GM10266 (cell line): ENCODE measurements at regions not wholly inside any gene's neighbourhood (a gene's known extent, or its start where the extent isn't known, plus 50 kb on each side); places are given as distances from the start of the nearest gene placed in this dataset.
"Not testable (repeated sequence)": the region's sequence is repeated elsewhere in the genome, so short reads cannot be mapped to it uniquely, and the experiment has no call there.

Experiments
- DNase-seq: peaks from one replicate; pipeline ENCODE4 v3.0.0; 2012; ENCODE audit errors: extremely low spot score
- TF ChIP-seq, protein P1 (sequence below): IDR thresholded peaks from 2 replicates; pipeline ENCODE4 v1.5.1; 2012; ENCODE audit warnings: mild to moderate bottlenecking, low read depth; ENCODE audit not compliant: control insufficient read depth, insufficient read depth; ENCODE audit errors: missing control alignments

DNA sequence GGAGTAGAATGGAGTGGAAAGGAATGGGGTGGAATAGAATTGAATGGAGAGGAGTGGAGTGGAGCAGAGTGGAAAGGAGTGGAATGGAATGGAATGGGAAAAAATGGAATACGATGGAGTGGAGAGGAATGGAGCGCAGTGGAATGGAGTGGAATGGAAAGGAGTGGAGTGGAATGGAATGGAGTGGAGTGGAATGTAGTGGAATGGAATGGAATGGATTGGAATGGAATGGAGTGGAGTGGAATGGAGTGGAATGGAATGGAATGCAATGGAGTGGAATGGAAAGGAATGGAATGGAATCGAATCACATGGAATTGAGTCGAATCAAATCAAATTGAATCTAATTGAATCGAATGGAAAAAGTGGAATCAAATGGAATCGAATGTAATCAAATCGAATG lies 1016.1 kb downstream of the CDY1 start:
- TF ChIP-seq, protein P1, sequence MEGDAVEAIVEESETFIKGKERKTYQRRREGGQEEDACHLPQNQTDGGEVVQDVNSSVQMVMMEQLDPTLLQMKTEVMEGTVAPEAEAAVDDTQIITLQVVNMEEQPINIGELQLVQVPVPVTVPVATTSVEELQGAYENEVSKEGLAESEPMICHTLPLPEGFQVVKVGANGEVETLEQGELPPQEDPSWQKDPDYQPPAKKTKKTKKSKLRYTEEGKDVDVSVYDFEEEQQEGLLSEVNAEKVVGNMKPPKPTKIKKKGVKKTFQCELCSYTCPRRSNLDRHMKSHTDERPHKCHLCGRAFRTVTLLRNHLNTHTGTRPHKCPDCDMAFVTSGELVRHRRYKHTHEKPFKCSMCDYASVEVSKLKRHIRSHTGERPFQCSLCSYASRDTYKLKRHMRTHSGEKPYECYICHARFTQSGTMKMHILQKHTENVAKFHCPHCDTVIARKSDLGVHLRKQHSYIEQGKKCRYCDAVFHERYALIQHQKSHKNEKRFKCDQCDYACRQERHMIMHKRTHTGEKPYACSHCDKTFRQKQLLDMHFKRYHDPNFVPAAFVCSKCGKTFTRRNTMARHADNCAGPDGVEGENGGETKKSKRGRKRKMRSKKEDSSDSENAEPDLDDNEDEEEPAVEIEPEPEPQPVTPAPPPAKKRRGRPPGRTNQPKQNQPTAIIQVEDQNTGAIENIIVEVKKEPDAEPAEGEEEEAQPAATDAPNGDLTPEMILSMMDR: no peak
- no peak for DNase-seq

DNA sequence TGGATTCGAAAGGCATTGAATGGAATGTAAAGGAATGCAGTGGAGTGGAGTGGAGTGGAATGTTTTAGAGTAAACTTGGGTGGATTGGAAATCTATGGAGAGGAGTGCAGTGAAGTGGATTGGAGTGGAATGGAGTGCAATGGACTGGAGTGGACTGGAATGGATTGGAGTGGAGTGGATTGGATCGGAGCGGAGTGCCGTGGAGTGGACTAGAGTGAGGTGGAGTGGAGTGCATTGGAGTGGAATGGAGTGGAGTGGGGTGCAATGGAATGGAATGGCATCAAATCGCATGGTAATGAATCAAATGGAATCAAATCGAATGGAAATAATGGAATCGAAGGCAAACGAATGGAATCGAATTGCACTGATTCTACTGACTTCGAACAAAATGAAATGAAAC lies 1023.9 kb downstream of the CDY1 start:
- DNase-seq: not testable (repeated sequence)

DNA sequence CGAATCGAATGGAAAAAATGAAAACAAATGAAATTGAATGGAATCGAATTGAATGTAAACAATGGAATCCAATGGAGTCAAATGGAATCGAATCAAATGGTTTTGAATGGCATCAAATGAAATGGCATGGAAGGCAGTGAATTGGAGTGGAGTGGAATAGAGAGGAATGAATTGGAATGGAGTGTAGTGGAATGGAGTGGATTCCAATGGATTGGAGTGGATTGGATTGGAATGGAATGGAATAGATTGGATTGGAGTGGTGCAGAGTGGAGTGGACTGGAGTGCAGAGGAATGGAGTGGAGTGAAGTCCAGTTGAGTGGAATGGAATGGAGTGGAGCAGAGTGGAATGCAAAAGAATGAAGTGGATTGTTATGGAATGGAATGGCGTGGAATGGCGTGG lies 1026.3 kb downstream of the CDY1 start:
- DNase-seq: not testable (repeated sequence)

DNA sequence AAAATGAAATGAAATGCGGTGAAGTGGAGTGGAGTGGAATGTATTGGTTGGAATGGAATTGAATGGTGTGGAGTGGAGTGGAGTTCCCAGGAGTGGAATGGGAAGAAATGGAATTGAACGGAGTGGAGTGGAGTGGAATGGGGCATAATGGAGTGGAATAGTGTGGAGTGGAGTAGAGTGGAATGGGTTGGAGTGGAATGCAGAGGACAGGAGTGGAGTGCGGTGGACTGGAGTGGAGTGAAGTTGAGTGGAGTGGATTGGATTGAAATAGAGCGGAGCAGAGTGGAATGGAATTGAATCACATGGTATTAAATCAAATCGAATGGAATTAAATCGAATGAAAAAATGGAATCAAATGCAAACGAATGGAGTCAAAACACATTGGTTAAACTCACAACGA lies 1042.3 kb downstream of the CDY1 start:
- not testable (repeated sequence) for DNase-seq

DNA sequence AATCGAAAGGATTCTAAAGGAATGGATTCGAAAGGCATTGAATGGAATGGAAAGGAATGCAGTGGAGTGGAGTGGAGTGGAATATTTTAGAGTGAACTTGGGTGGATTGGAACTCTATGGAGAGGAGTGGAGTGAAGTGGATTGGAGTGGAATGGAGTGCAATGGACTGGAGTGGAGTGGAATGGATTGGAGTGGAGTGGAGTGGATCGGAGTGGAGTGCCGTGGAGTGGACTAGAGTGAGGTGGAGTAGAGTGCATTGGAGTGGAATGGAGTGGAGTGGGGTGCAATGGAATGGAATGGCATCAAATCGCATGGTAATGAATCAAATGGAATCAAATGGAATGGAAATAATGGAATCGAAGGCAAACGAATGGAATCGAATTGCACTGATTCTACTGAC lies 1044.8 kb downstream of the CDY1 start:
- not testable (repeated sequence) for DNase-seq

DNA sequence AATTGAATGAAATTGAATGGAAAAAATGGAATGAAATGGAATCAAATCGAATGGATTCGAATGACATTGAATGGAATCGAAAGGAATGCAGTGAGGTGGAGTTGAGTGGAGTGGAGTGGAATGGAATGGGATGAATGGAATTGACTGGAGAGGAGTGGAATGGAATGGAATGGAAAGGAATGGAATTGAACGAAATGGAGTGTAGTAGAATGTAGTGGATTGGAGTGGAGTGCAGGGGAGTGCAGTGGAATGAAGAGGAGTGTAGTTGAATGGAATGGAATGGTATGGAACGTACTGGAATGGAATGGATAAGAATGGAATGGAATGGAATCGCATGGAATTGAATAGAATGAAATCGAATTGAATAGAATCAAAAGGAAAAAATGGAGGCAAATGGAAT lies 1047.3 kb downstream of the CDY1 start:
- DNase-seq: not testable (repeated sequence)

DNA sequence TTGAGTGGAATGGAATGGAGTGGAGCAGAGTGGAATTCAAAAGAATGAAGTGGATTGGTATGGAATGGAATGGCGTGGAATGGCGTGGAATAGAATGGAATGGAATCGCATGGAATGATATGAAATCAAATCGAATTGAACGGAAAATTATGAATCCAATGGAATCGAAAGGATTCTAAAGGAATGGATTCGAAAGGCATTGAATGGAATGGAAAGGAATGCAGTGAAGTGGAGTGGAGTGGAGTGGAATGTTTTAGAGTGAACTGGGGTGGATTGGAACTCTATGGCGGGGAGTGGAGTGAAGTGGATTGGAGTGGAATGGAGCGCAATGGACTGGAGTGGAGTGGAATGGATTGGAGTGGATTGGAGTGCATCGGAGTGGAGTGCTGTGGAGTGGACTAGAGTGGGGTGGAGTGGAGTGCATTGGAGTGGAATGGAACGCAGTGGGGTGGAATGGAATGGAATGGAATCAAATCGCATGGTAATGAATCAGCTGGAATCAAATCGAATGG lies 1048.5 kb downstream of the CDY1 start:
- not testable (repeated sequence) for DNase-seq

DNA sequence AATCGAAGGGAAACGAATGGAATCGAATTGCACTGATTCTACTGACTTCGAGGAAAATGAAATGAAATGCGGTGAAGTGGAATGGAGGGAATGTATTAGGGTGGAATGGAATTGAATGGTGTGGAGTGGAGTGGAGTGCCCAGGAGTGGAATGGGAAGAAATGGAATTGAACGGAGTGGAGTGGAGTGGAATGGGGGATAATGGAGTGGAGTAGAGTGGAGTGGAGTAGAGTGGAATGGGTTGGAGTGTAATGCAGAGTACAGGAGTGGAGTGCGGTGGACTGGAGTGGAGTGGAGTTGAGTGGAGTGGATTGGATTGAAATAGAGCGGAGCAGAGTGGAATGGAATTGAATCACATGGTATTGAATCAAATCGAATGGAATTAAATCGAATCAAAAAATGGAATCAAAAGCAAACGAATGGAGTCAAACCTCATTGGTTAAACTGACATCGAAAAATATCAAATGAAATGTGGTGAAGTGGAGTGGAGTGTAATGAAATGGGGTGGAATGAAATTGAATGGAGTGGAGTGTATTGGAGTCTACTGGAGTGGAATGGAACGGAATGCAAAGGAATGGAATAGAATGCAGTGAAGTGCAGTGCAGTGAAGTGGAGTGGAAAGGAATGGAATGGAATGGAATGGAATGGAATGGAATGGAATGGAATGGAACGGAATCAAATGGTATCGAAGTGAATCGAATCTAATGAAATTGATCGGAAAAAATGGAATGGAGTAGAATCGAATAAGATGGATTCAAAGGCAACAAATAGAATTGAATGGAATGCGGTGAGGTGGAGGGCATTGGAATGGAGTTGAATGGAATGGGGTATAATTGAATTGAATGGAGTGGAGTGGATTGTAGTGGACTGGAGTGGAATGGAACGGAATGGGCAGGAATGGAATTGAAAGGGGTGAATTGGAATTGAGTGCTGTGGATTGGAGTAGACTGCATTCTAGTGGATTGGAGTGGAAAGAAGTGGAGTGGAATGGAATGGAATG lies 1049.3 kb downstream of the CDY1 start:
- TF ChIP-seq, protein P1: peak; percentile 1
- peak; percentile 37 for DNase-seq
